CD14-positive monocyte (primary cell): ENCODE measurements at regions not wholly inside any gene's neighbourhood (a gene's known extent, or its start where the extent isn't known, plus 50 kb on each side); places are given as distances from the start of the nearest gene placed in this dataset.

Experiments
- DNase-seq, 3 donors: peaks; one replicate each; pipeline ENCODE4 v3.0.0-alpha.2; 2011 to 2022
- H2AFZ ChIP-seq: 2 replicates; pipeline ENCODE4 v1.6.0; 2012; ENCODE audit warnings: mild to moderate bottlenecking, low read depth, low read length, inconsistent platforms; ENCODE audit not compliant: insufficient read depth, poor library complexity, severe bottlenecking
- H3K27ac ChIP-seq, 2 donors: 1 replicate in 1 of 2; 2 replicates in 1 of 2; pipeline ENCODE4 v1.5.1; 2012 to 2013; ENCODE audit warnings: low read length in 2 of 2, control low read depth in 1 of 2, inconsistent platforms in 1 of 2, low read depth in 1 of 2, mild to moderate bottlenecking in 1 of 2
- H3K27me3 ChIP-seq, 2 donors: one replicate each; pipeline versions ENCODE4 v1.6.0 to v1.6.1; 2011 to 2013; ENCODE audit warnings: low read length in 2 of 2; ENCODE audit not compliant: control insufficient read depth in 2 of 2, insufficient read depth in 2 of 2
- H3K36me3 ChIP-seq, 2 donors: replicated peaks in 1 of 2; 1 replicate in 1 of 2; 2 replicates in 1 of 2; pipeline versions ENCODE4 v1.5.1 to v1.6.1; 2012 to 2013; ENCODE audit warnings: low read length in 2 of 2, control low read depth in 1 of 2, inconsistent platforms in 1 of 2, mild to moderate bottlenecking in 1 of 2; ENCODE audit not compliant: insufficient read depth in 2 of 2, control insufficient read depth in 1 of 2
- H3K4me1 ChIP-seq, 2 donors: 1 replicate in 1 of 2; 2 replicates in 1 of 2; pipeline versions ENCODE4 v1.5.1 to v1.6.1; 2012 to 2013; ENCODE audit warnings: low read length in 2 of 2, control low read depth in 1 of 2, inconsistent platforms in 1 of 2, mild to moderate bottlenecking in 1 of 2, moderate library complexity in 1 of 2; ENCODE audit not compliant: insufficient read depth in 2 of 2, control insufficient read depth in 1 of 2
- H3K4me2 ChIP-seq: replicated peaks from 2 replicates; pipeline ENCODE3; 2012; ENCODE audit warnings: low read length, moderate library complexity, mild to moderate bottlenecking; ENCODE audit not compliant: poor library complexity, severe bottlenecking; ENCODE audit errors: extremely low read depth
- H3K4me3 ChIP-seq, 3 experiments: fragments of 200-600 bp in 1 of 3; sonication (generic) in 1 of 3; replicated peaks in 1 of 3; 1 replicate in 2 of 3; 2 replicates in 1 of 3; pipeline ENCODE4 v1.5.1; 2011 to 2013; ENCODE audit warnings: low read length in 3 of 3, mild to moderate bottlenecking in 3 of 3, control low read depth in 2 of 3, low read depth in 2 of 3, inconsistent platforms in 1 of 3, moderate library complexity in 1 of 3
- H3K79me2 ChIP-seq: 2 replicates; pipeline ENCODE4 v1.6.0; 2012; ENCODE audit warnings: mild to moderate bottlenecking, control low read depth, inconsistent platforms, low read length, moderate library complexity; ENCODE audit not compliant: insufficient read depth
- H3K9ac ChIP-seq: 2 replicates; pipeline ENCODE4 v1.6.0; 2017; ENCODE audit warnings: low read length, mild to moderate bottlenecking; ENCODE audit not compliant: insufficient read depth, poor library complexity, severe bottlenecking
- H3K9me3 ChIP-seq, 2 donors: replicated peaks in 1 of 2; 1 replicate in 1 of 2; 2 replicates in 1 of 2; pipeline versions ENCODE4 v1.5.1 to v1.6.1; 2012 to 2013; ENCODE audit warnings: low read length in 2 of 2, control low read depth in 1 of 2; ENCODE audit not compliant: control insufficient read depth in 1 of 2, insufficient read depth in 1 of 2
- H4K20me1 ChIP-seq: 2 replicates; pipeline ENCODE4 v1.6.0; 2012; ENCODE audit warnings: mild to moderate bottlenecking, low read length, control low read depth, moderate library complexity; ENCODE audit not compliant: insufficient read depth
- H3K27ac Mint-ChIP-seq, 7 donors: one replicate each; pipeline ENCODE4 v1.8.0; 2020; ENCODE audit warnings: mild to moderate bottlenecking in 7 of 7, mixed read lengths in 7 of 7, moderate library complexity in 6 of 7, inconsistent platforms in 2 of 7
- H3K27me3 Mint-ChIP-seq, 3 donors: one replicate each; pipeline ENCODE4 v1.8.0; 2021 to 2022; ENCODE audit warnings: low read depth in 3 of 3, mild to moderate bottlenecking in 3 of 3, mixed read lengths in 3 of 3, moderate library complexity in 3 of 3, inconsistent platforms in 1 of 3
- H3K36me3 Mint-ChIP-seq, 2 donors: one replicate each; pipeline ENCODE4 v1.8.0; 2020; ENCODE audit warnings: mixed read lengths in 2 of 2, inconsistent platforms in 1 of 2, mild to moderate bottlenecking in 1 of 2
- H3K4me1 Mint-ChIP-seq: one replicate; pipeline ENCODE4 v1.8.0; 2020; ENCODE audit warnings: mild to moderate bottlenecking, mixed read lengths
- H3K4me3 Mint-ChIP-seq, 2 donors: one replicate each; pipeline ENCODE4 v1.8.0; 2020; ENCODE audit warnings: mild to moderate bottlenecking in 2 of 2, mixed read lengths in 2 of 2, moderate library complexity in 1 of 2
- H3K9me3 Mint-ChIP-seq, 7 donors: one replicate each; pipeline ENCODE4 v1.8.0; 2020 to 2022; ENCODE audit warnings: mixed read lengths in 7 of 7, mild to moderate bottlenecking in 6 of 7, moderate library complexity in 6 of 7, inconsistent platforms in 2 of 7
- CTCF ChIP-seq: fragments of 200-600 bp; IDR thresholded peaks from one replicate; pipeline ENCODE4 v1.8.0; 2022; ENCODE audit warnings: antibody characterized with exemption, mild to moderate bottlenecking
- WGBS: methylation state at CpG from one replicate; pipeline ENCODE4 v1.1.5; 2013; ENCODE audit warnings: missing lambda C conversion rate; ENCODE audit not compliant: insufficient coverage; 5-methylcytosine and 5-hydroxymethylcytosine counted together
- intact Hi-C, 2 donors: fragments of 100-400 bp; cut with micrococcal nuclease; formaldehyde crosslinking; loops; one replicate each; pipeline versions ENCODE4 v1.15.0 to v1.15.1; 2023

GRCh38 chr19:28971513-28971912, 241.4 kb downstream of the UQCRFS1 start:
- Mint-ChIP-seq H3K27me3 (peaks cover 0 to 2% (median 0%) of the 10 kb centered on the region in 3 donors), H3K27ac (no peak overlapping the region), H3K4me1 (no peaks in the 10 kb centered on the region), H3K36me3 (no peaks in the 10 kb centered on the region), H3K9me3 (peaks cover 0 to 5% (median 0%) of the 10 kb centered on the region in 7 donors), H3K4me3 (no peak overlapping the region)
- no peak overlapping the region for H3K9ac ChIP-seq
- no peaks in the 10 kb centered on the region for H3K27me3 ChIP-seq
- WGBS = 92% methylated on average over 2 of the region's 2 CpGs
- no peaks in the 10 kb centered on the region for H3K36me3 ChIP-seq
- intact Hi-C loops = no loop called here
- H3K79me2 ChIP-seq = no peaks in the 10 kb centered on the region
- H3K9me3 ChIP-seq = no peaks in the 10 kb centered on the region
- no peak overlapping the region for H2AFZ ChIP-seq
- no peaks in the 10 kb centered on the region for H3K4me1 ChIP-seq
- no peak overlapping the region for H3K4me2 ChIP-seq
- no peak for TF ChIP-seq CTCF
- H3K27ac ChIP-seq = no peak overlapping the region
- no peak overlapping the region for H3K4me3 ChIP-seq
- no peak for DNase-seq
- H4K20me1 ChIP-seq = no peaks in the 10 kb centered on the region

GRCh38 chr19:28971049-28971448, 241.9 kb downstream of the UQCRFS1 start:
- Histone ChIP-seq H3K79me2 (no peaks in the 10 kb centered on the region), H3K9ac (no peak overlapping the region), H3K9me3 (no peaks in the 10 kb centered on the region), H3K27me3 (no peaks in the 10 kb centered on the region), H3K36me3 (no peaks in the 10 kb centered on the region), H3K4me1 (no peaks in the 10 kb centered on the region), H4K20me1 (no peaks in the 10 kb centered on the region), H3K4me3 (no peak overlapping the region), H3K27ac (no peak overlapping the region), H2AFZ (no peak overlapping the region), H3K4me2 (no peak overlapping the region)
- intact Hi-C loops = no loop called here
- TF ChIP-seq CTCF = no peak
- Mint-ChIP-seq H3K27ac (no peak overlapping the region), H3K36me3 (no peaks in the 10 kb centered on the region), H3K4me1 (no peaks in the 10 kb centered on the region), H3K27me3 (peaks cover 0 to 1% (median 0%) of the 10 kb centered on the region in 3 donors), H3K4me3 (no peak overlapping the region), H3K9me3 (peaks cover 0 to 5% (median 0%) of the 10 kb centered on the region in 7 donors)
- WGBS = 76% methylated on average over 4 of the region's 6 CpGs
- DNase-seq = no peak
